ENCODE measurements at regions not wholly inside any gene's neighbourhood (a gene's known extent, or its start where the extent isn't known, plus 50 kb on each side); places are given as distances from the start of the nearest gene placed in this dataset.

- no peak for TF ChIP-seq ZBTB33 (IDR thresholded peaks at IDR 0.05)
- peak; percentile 97 to 98 for TF ChIP-seq JUND (IDR thresholded peaks at IDR 0.05)
These were observed 64.8 kb downstream of the UTRN start (continued) for GRCh38 chr6:144349690-144350527.

- Histone ChIP-seq H3K4me3 (ENCODE audit: low read depth in 1 of 3, low read length in 3 of 3) (no peak overlapping the region), H3K27me3 (ENCODE audit: control insufficient read depth in 4 of 4, insufficient read depth in 4 of 4, low read length in 3 of 4) (no peaks in the 10 kb centered on the region), H3K9ac (ENCODE audit: low read depth in 1 of 2, low read length in 2 of 2) (no peak overlapping the region), H3K9me3 (ENCODE audit: control insufficient read depth in 4 of 4, low read length in 3 of 4) (no peaks in the 10 kb centered on the region), H3K27ac (ENCODE audit: low read depth in 1 of 2, low read length in 2 of 2) (peak overlapping the region in 1 of 2 donors; percentile 39), H3K36me3 (ENCODE audit: control insufficient read depth in 4 of 4, insufficient read depth in 3 of 4, low read depth in 1 of 4, low read length in 3 of 4) (no peaks in the 10 kb centered on the region), H3K4me1 (ENCODE audit: control insufficient read depth in 4 of 4, insufficient read depth in 4 of 4, low read length in 3 of 4) (peaks cover 0 to 8% (median 4%) of the 10 kb centered on the region in 4 donors)
- DNase-seq (ENCODE audit: low spot score), result no peak
- 70% methylated on average over 2 of the region's 2 CpGs for WGBS
- TF ChIP-seq RAD21 (IDR thresholded peaks at IDR 0.05) (no peak), MAX (IDR thresholded peaks at IDR 0.05) (no peak), FOXA2 (IDR thresholded peaks at IDR 0.05) (no peak), NR2F2 (IDR thresholded peaks at IDR 0.05) (no peak), CTCF (IDR thresholded peaks at IDR 0.05; ENCODE audit: low read depth, low read length, missing input control) (no peak), REST (IDR thresholded peaks at IDR 0.05) (no peak), HNF4A (conservative IDR thresholded peaks at IDR 0.05) (no peak), EGR1 (IDR thresholded peaks at IDR 0.05; ENCODE audit: low read depth in 2 of 2) (no peak), RXRA (IDR thresholded peaks at IDR 0.05) (no peak), SP1 (IDR thresholded peaks at IDR 0.05) (no peak), YY1 (IDR thresholded peaks at IDR 0.05) (no peak), FOXA1 (IDR thresholded peaks at IDR 0.05) (no peak), JUND (IDR thresholded peaks at IDR 0.05) (no peak), TAF1 (conservative IDR thresholded peaks at IDR 0.05) (no peak), ZBTB33 (IDR thresholded peaks at IDR 0.05) (no peak), ATF3 (IDR thresholded peaks at IDR 0.05) (no peak), GABPA (IDR thresholded peaks at IDR 0.05 in 1 of 2, conservative IDR thresholded peaks at IDR 0.05 in 1 of 2) (no peak), HNF4G (IDR thresholded peaks at IDR 0.05) (no peak)
These were observed 65.4 kb downstream of the UTRN start for GRCh38 chr6:144350528-144350880.

Data from liver (tissue), 8 donors.